ENCODE measurements at regions not wholly inside any gene's neighbourhood (a gene's known extent, or its start where the extent isn't known, plus 50 kb on each side); places are given as distances from the start of the nearest gene placed in this dataset.

GRCh38 chr12:58154359-58154758 lies 213.0 kb downstream of the ATP23 start:
- no peaks in the 10 kb centered on the region for H3K9me2 ChIP-seq (replicated peaks; ENCODE audit: control insufficient read depth, low read length)
- H4K20me1 ChIP-seq (ENCODE audit: control insufficient read depth, insufficient read depth, low read depth, low read length): no peaks in the 10 kb centered on the region
- H3K4me2 ChIP-seq (ENCODE audit: low read length): no peak overlapping the region
- H3K27me3 ChIP-seq (ENCODE audit: control insufficient read depth, low read length): no peaks in the 10 kb centered on the region
- H3K4me3 ChIP-seq (ENCODE audit: low read length): no peak overlapping the region
- H3K4me1 ChIP-seq (ENCODE audit: control insufficient read depth, low read length): no peaks in the 10 kb centered on the region
- H3K27ac ChIP-seq (ENCODE audit: low read depth, low read length): no peak overlapping the region
- H3K36me3 ChIP-seq (ENCODE audit: control insufficient read depth, low read length): no peaks in the 10 kb centered on the region
- H3F3A ChIP-seq (ENCODE audit: control insufficient read depth, insufficient read depth): no peaks in the 10 kb centered on the region
- H3K79me2 ChIP-seq (ENCODE audit: control insufficient read depth, low read length): no peaks in the 10 kb centered on the region
- H3K9me3 ChIP-seq (ENCODE audit: control insufficient read depth, insufficient read depth, low read length): no peaks in the 10 kb centered on the region
- TF ChIP-seq EZH2phosphoT487 (IDR thresholded peaks at IDR 0.05; ENCODE audit: borderline replicate concordance, low read length): no peak
- TF ChIP-seq, protein P1, sequence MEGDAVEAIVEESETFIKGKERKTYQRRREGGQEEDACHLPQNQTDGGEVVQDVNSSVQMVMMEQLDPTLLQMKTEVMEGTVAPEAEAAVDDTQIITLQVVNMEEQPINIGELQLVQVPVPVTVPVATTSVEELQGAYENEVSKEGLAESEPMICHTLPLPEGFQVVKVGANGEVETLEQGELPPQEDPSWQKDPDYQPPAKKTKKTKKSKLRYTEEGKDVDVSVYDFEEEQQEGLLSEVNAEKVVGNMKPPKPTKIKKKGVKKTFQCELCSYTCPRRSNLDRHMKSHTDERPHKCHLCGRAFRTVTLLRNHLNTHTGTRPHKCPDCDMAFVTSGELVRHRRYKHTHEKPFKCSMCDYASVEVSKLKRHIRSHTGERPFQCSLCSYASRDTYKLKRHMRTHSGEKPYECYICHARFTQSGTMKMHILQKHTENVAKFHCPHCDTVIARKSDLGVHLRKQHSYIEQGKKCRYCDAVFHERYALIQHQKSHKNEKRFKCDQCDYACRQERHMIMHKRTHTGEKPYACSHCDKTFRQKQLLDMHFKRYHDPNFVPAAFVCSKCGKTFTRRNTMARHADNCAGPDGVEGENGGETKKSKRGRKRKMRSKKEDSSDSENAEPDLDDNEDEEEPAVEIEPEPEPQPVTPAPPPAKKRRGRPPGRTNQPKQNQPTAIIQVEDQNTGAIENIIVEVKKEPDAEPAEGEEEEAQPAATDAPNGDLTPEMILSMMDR (IDR thresholded peaks at IDR 0.05; ENCODE audit: low read depth, low read length, poor library complexity, severe bottlenecking): no peak

DNA sequence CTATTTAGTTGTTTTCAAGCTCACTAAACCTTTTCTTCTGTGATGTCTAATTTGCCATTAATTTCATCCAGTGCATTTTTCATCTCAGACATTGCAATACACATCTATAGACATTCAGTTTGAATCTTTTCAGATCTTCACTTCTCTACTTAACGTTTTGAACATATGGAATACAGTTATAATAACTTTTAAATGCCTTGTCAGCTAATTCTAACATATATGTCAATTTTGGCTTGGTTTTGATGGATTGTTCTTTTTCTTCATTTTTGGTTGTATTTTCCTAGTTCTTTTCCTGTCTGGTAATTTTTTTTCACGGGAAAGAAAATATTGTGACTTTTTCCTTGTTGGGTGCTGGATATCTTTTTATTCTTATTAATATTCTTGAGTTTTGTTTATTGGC lies 215.3 kb downstream of the ATP23 start:
- H3K9me3 ChIP-seq (ENCODE audit: control insufficient read depth, insufficient read depth, low read length): no peaks in the 10 kb centered on the region
- no peaks in the 10 kb centered on the region for H3K9me2 ChIP-seq (replicated peaks; ENCODE audit: control insufficient read depth, low read length)
- H3K4me3 ChIP-seq (ENCODE audit: low read length): no peak overlapping the region
- no peak overlapping the region for H3K4me2 ChIP-seq (ENCODE audit: low read length)
- H3K79me2 ChIP-seq (ENCODE audit: control insufficient read depth, low read length): no peaks in the 10 kb centered on the region
- H4K20me1 ChIP-seq (ENCODE audit: control insufficient read depth, insufficient read depth, low read depth, low read length): no peaks in the 10 kb centered on the region
- H3K36me3 ChIP-seq (ENCODE audit: control insufficient read depth, low read length): no peaks in the 10 kb centered on the region
- TF ChIP-seq EZH2phosphoT487 (IDR thresholded peaks at IDR 0.05; ENCODE audit: borderline replicate concordance, low read length): no peak
- no peaks in the 10 kb centered on the region for H3K27me3 ChIP-seq (ENCODE audit: control insufficient read depth, low read length)
- H3K4me1 ChIP-seq (ENCODE audit: control insufficient read depth, low read length): no peaks in the 10 kb centered on the region
- no peaks in the 10 kb centered on the region for H3F3A ChIP-seq (ENCODE audit: control insufficient read depth, insufficient read depth)
- H3K27ac ChIP-seq (ENCODE audit: low read depth, low read length): no peak overlapping the region

- Histone ChIP-seq H3K27me3 (ENCODE audit: control insufficient read depth, low read length) (no peaks in the 10 kb centered on the region), H3K4me3 (ENCODE audit: low read length) (no peak overlapping the region), H3K4me1 (ENCODE audit: control insufficient read depth, low read length) (no peaks in the 10 kb centered on the region), H3K79me2 (ENCODE audit: control insufficient read depth, low read length) (no peaks in the 10 kb centered on the region), H3K36me3 (ENCODE audit: control insufficient read depth, low read length) (no peaks in the 10 kb centered on the region), H3K9me2 (replicated peaks; ENCODE audit: control insufficient read depth, low read length) (no peaks in the 10 kb centered on the region), H3F3A (ENCODE audit: control insufficient read depth, insufficient read depth) (no peaks in the 10 kb centered on the region), H3K27ac (ENCODE audit: low read depth, low read length) (no peak overlapping the region), H3K4me2 (ENCODE audit: low read length) (no peak overlapping the region), H3K9me3 (ENCODE audit: control insufficient read depth, insufficient read depth, low read length) (no peaks in the 10 kb centered on the region), H4K20me1 (ENCODE audit: control insufficient read depth, insufficient read depth, low read depth, low read length) (no peaks in the 10 kb centered on the region)
- no peak for TF ChIP-seq EZH2phosphoT487 (IDR thresholded peaks at IDR 0.05; ENCODE audit: borderline replicate concordance, low read length)
- TF ChIP-seq, protein P1 (IDR thresholded peaks at IDR 0.05; ENCODE audit: low read depth, low read length, poor library complexity, severe bottlenecking): no peak
Measured at GRCh38 chr12:58159941-58160340, 218.6 kb downstream of the ATP23 start.

DNA sequence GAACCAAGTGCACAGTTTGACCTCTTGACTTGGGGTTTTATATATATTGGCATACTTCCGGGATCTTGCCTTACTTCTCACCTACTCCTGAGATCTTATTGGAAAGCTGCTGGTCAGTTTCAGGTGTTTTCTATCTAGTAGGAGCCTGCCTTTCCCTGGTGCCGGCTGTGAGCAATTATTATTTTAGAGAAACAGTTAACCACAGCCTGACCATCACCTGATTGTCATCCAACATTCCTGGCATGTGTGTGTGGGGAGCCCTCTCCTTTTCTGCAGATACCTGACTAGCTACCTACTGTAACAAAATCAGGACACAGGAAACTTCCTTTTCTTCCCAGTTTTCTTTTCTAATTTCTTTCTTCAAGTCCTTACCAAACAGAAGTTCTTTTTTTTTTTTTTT lies 220.4 kb downstream of the ATP23 start:
- Histone ChIP-seq H4K20me1 (ENCODE audit: control insufficient read depth, insufficient read depth, low read depth, low read length) (no peaks in the 10 kb centered on the region), H3K4me2 (ENCODE audit: low read length) (no peak overlapping the region), H3K27ac (ENCODE audit: low read depth, low read length) (no peak overlapping the region), H3K36me3 (ENCODE audit: control insufficient read depth, low read length) (no peaks in the 10 kb centered on the region), H3K79me2 (ENCODE audit: control insufficient read depth, low read length) (no peaks in the 10 kb centered on the region), H3K4me3 (ENCODE audit: low read length) (no peak overlapping the region), H3K27me3 (ENCODE audit: control insufficient read depth, low read length) (no peaks in the 10 kb centered on the region), H3K9me3 (ENCODE audit: control insufficient read depth, insufficient read depth, low read length) (no peaks in the 10 kb centered on the region), H3F3A (ENCODE audit: control insufficient read depth, insufficient read depth) (no peaks in the 10 kb centered on the region), H3K4me1 (ENCODE audit: control insufficient read depth, low read length) (no peaks in the 10 kb centered on the region), H3K9me2 (replicated peaks; ENCODE audit: control insufficient read depth, low read length) (no peaks in the 10 kb centered on the region)
- TF ChIP-seq EZH2phosphoT487 (IDR thresholded peaks at IDR 0.05; ENCODE audit: borderline replicate concordance, low read length): no peak
- TF ChIP-seq, protein P1 (IDR thresholded peaks at IDR 0.05; ENCODE audit: low read depth, low read length, poor library complexity, severe bottlenecking): no peak

Data from DOHH2 (cell line).